Skeletal muscle satellite cell (primary cell): ENCODE measurements at regions not wholly inside any gene's neighbourhood (a gene's known extent, or its start where the extent isn't known, plus 50 kb on each side); places are given as distances from the start of the nearest gene placed in this dataset.

Source experiments
- H3K27me3 ChIP-seq: 2 replicates; pipeline ENCODE4 v1.7.0; 2013; ENCODE audit warnings: low read length; ENCODE audit not compliant: control insufficient read depth, insufficient read depth
- H3K36me3 ChIP-seq: 2 replicates; pipeline ENCODE4 v1.7.0; 2013; ENCODE audit warnings: mild to moderate bottlenecking, control low read depth, low read length; ENCODE audit not compliant: insufficient read depth
- H3K4me1 ChIP-seq: 2 replicates; pipeline ENCODE4 v1.7.0; 2013; ENCODE audit warnings: low read length; ENCODE audit not compliant: control insufficient read depth, insufficient read depth
- H3K4me2 ChIP-seq: 2 replicates; pipeline ENCODE4 v1.7.0; 2013; ENCODE audit warnings: mild to moderate bottlenecking, low read length
- H3K4me3 ChIP-seq: 2 replicates; pipeline ENCODE4 v1.7.0; 2013; ENCODE audit warnings: low read length
- H3K9ac ChIP-seq: 2 replicates; pipeline ENCODE4 v1.7.0; 2013; ENCODE audit warnings: mild to moderate bottlenecking, low read depth, low read length, moderate library complexity
- H3K9me3 ChIP-seq: replicated peaks from 2 replicates; pipeline ENCODE4 v1.7.0; 2013; ENCODE audit warnings: mild to moderate bottlenecking, control low read depth, low read length

- Histone ChIP-seq H3K4me2 (no peak overlapping the region), H3K36me3 (no peaks in the 10 kb centered on the region), H3K9ac (no peak overlapping the region)
Observed at GRCh38 chr11:71191201-71191600, 61.2 kb downstream of the SHANK2 start.

GRCh38 chr11:71190551-71190950 lies 61.8 kb downstream of the SHANK2 start:
- Histone ChIP-seq H3K4me3 (no peak overlapping the region), H3K27me3 (peaks cover 3% of the 10 kb centered on the region), H3K4me2 (no peak overlapping the region), H3K9me3 (no peaks in the 10 kb centered on the region), H3K36me3 (no peaks in the 10 kb centered on the region), H3K4me1 (peaks cover 4% of the 10 kb centered on the region), H3K9ac (no peak overlapping the region)

More at GRCh38 chr11:71191201-71191600, 61.2 kb downstream of the SHANK2 start:
- no peaks in the 10 kb centered on the region for H3K4me1 ChIP-seq
- peaks cover 3% of the 10 kb centered on the region for H3K27me3 ChIP-seq
- no peaks in the 10 kb centered on the region for H3K9me3 ChIP-seq
- no peak overlapping the region for H3K4me3 ChIP-seq

GRCh38 chr11:71189768-71190315 lies 62.5 kb downstream of the SHANK2 start:
- H3K4me1 ChIP-seq = peaks cover 6% of the 10 kb centered on the region

GRCh38 chr11:71188886-71189767 lies 63.2 kb downstream of the SHANK2 start:
- Histone ChIP-seq H3K36me3 (no peaks in the 10 kb centered on the region), H3K9ac (no peak overlapping the region), H3K4me2 (no peak overlapping the region), H3K4me3 (no peak overlapping the region), H3K27me3 (peaks cover 3% of the 10 kb centered on the region), H3K4me1 (peaks cover 8% of the 10 kb centered on the region), H3K9me3 (no peaks in the 10 kb centered on the region)

More at GRCh38 chr11:71189768-71190315, 62.5 kb downstream of the SHANK2 start:
- Histone ChIP-seq H3K9ac (no peak overlapping the region), H3K36me3 (no peaks in the 10 kb centered on the region), H3K4me2 (no peak overlapping the region), H3K27me3 (peaks cover 3% of the 10 kb centered on the region), H3K4me3 (no peak overlapping the region), H3K9me3 (no peaks in the 10 kb centered on the region)

- peaks cover 8% of the 10 kb centered on the region for H3K4me1 ChIP-seq
- no peak overlapping the region for H3K4me2 ChIP-seq
- no peaks in the 10 kb centered on the region for H3K36me3 ChIP-seq
Observed at GRCh38 chr11:71188073-71188472, 64.3 kb downstream of the SHANK2 start.

GRCh38 chr11:71186806-71187205 lies 65.6 kb downstream of the SHANK2 start:
- no peaks in the 10 kb centered on the region for H3K36me3 ChIP-seq
- no peak overlapping the region for H3K9ac ChIP-seq
- no peak overlapping the region for H3K4me3 ChIP-seq
- peaks cover 8% of the 10 kb centered on the region for H3K4me1 ChIP-seq
- H3K4me2 ChIP-seq = no peak overlapping the region
- peaks cover 3% of the 10 kb centered on the region for H3K27me3 ChIP-seq
- H3K9me3 ChIP-seq = no peaks in the 10 kb centered on the region

More at GRCh38 chr11:71188073-71188472, 64.3 kb downstream of the SHANK2 start:
- Histone ChIP-seq H3K9me3 (no peaks in the 10 kb centered on the region), H3K9ac (no peak overlapping the region), H3K27me3 (peaks cover 3% of the 10 kb centered on the region), H3K4me3 (no peak overlapping the region)

GRCh38 chr11:71185411-71185810 lies 67.0 kb downstream of the SHANK2 start:
- Histone ChIP-seq H3K9me3 (no peaks in the 10 kb centered on the region), H3K4me3 (no peak overlapping the region), H3K36me3 (no peaks in the 10 kb centered on the region)

GRCh38 chr11:71184421-71185210 lies 67.8 kb downstream of the SHANK2 start:
- Histone ChIP-seq H3K36me3 (no peaks in the 10 kb centered on the region), H3K4me1 (peaks cover 8% of the 10 kb centered on the region), H3K27me3 (peaks cover 3% of the 10 kb centered on the region), H3K4me3 (no peak overlapping the region), H3K9ac (no peak overlapping the region), H3K9me3 (no peaks in the 10 kb centered on the region), H3K4me2 (no peak overlapping the region)

More at GRCh38 chr11:71185411-71185810, 67.0 kb downstream of the SHANK2 start:
- Histone ChIP-seq H3K9ac (no peak overlapping the region), H3K4me2 (no peak overlapping the region), H3K4me1 (peaks cover 8% of the 10 kb centered on the region), H3K27me3 (peaks cover 3% of the 10 kb centered on the region)

- peaks cover 8% of the 10 kb centered on the region for H3K4me1 ChIP-seq
Observed at GRCh38 chr11:71183878-71184277, 68.5 kb downstream of the SHANK2 start.

GRCh38 chr11:71182791-71183677 lies 69.3 kb downstream of the SHANK2 start:
- Histone ChIP-seq H3K27me3 (peaks cover 3% of the 10 kb centered on the region), H3K4me2 (no peak overlapping the region), H3K9me3 (no peaks in the 10 kb centered on the region), H3K4me3 (no peak overlapping the region), H3K4me1 (peaks cover 12% of the 10 kb centered on the region), H3K9ac (no peak overlapping the region), H3K36me3 (no peaks in the 10 kb centered on the region)

More at GRCh38 chr11:71183878-71184277, 68.5 kb downstream of the SHANK2 start:
- no peaks in the 10 kb centered on the region for H3K36me3 ChIP-seq
- no peak overlapping the region for H3K4me2 ChIP-seq
- H3K9me3 ChIP-seq = no peaks in the 10 kb centered on the region
- H3K9ac ChIP-seq = no peak overlapping the region
- H3K4me3 ChIP-seq = no peak overlapping the region
- H3K27me3 ChIP-seq = peaks cover 3% of the 10 kb centered on the region
